IMR-90 (cell line): ENCODE measurements at regions not wholly inside any gene's neighbourhood (a gene's known extent, or its start where the extent isn't known, plus 50 kb on each side); places are given as distances from the start of the nearest gene placed in this dataset.

Experiments
- ATAC-seq: fragments of 200-7000 bp; cut with Tn5 transposase; 2 replicates; pipeline ENCODE4 v1.9.1; 2020; ENCODE audit warnings: low read depth, mild to moderate bottlenecking, moderate library complexity
- BruUV-seq: library from RNA; stranded (reverse); fragments of 400-500 nt; replicated peaks from 2 replicates; lab custom pipeline; 2021; lab: Mats Ljungman, UMichigan
- CTCF ChIA-PET: fragments of 300-600 bp; formaldehyde crosslinking; extraction: SDS; loops from one replicate; lab custom pipeline; 2021; ENCODE audit warnings: antibody characterized with exemption; lab: Yijun Ruan, JAX
- POLR2A ChIA-PET: fragments of 300-600 bp; sonication (Branson Sonifier 250); formaldehyde crosslinking; loops from one replicate; lab custom pipeline; 2022; ENCODE audit warnings: antibody characterized with exemption; ENCODE audit not compliant: unreplicated experiment; lab: Charles Lee
- DNase-seq: peaks from one replicate; pipeline ENCODE4 v3.0.0; 2013
- H2AFZ ChIP-seq: replicated peaks from 2 replicates; pipeline ENCODE3; 2013; ENCODE audit warnings: low read length, mild to moderate bottlenecking; ENCODE audit not compliant: poor library complexity
- H2AK5ac ChIP-seq: 2 replicates; pipeline ENCODE4 v1.6.1; 2013; ENCODE audit warnings: low read depth, low read length, inconsistent platforms
- H2AK9ac ChIP-seq: replicated peaks from 2 replicates; pipeline ENCODE3; 2013; ENCODE audit warnings: mild to moderate bottlenecking, low read depth, low read length, moderate library complexity; ENCODE audit not compliant: poor library complexity
- H2BK120ac ChIP-seq: 2 replicates; pipeline ENCODE4 v1.6.1; 2013; ENCODE audit warnings: low read depth, low read length, inconsistent platforms
- H2BK15ac ChIP-seq: 3 replicates; pipeline ENCODE4 v1.6.1; 2013; ENCODE audit warnings: low read depth, low read length, inconsistent platforms
- H2BK20ac ChIP-seq: 2 replicates; pipeline ENCODE4 v1.6.1; 2013; ENCODE audit warnings: low read depth, mild to moderate bottlenecking, inconsistent platforms, low read length, moderate library complexity
- H2BK5ac ChIP-seq: 2 replicates; pipeline ENCODE4 v1.6.1; 2013; ENCODE audit warnings: mild to moderate bottlenecking, low read depth, low read length, inconsistent platforms; ENCODE audit not compliant: poor library complexity, severe bottlenecking
- H3K14ac ChIP-seq: replicated peaks from 2 replicates; pipeline ENCODE4 v1.6.1; 2013; ENCODE audit warnings: low read depth, low read length, inconsistent platforms
- H3K18ac ChIP-seq: 2 replicates; pipeline ENCODE4 v1.6.1; 2013; ENCODE audit warnings: low read depth, low read length, control low read depth
- H3K23ac ChIP-seq: 2 replicates; pipeline ENCODE4 v1.6.1; 2013; ENCODE audit warnings: low read depth, low read length, inconsistent platforms
- H3K27ac ChIP-seq: 2 replicates; pipeline ENCODE4 v1.5.1; 2013; ENCODE audit warnings: mild to moderate bottlenecking, control low read depth, low read length; ENCODE audit not compliant: insufficient read depth
- H3K27me3 ChIP-seq: 2 replicates; pipeline ENCODE4 v1.6.1; 2013; ENCODE audit warnings: low read length; ENCODE audit not compliant: control insufficient read depth, insufficient read depth
- H3K36me3 ChIP-seq: 2 replicates; pipeline ENCODE4 v1.6.1; 2013; ENCODE audit warnings: low read length, mixed read lengths; ENCODE audit not compliant: control insufficient read depth, insufficient read depth
- H3K4ac ChIP-seq: 2 replicates; pipeline ENCODE4 v1.6.1; 2013; ENCODE audit warnings: low read depth, low read length, inconsistent platforms
- H3K4me1 ChIP-seq: 2 replicates; pipeline ENCODE4 v1.6.1; 2013; ENCODE audit warnings: low read length, mixed read lengths; ENCODE audit not compliant: control insufficient read depth, insufficient read depth
- H3K4me2 ChIP-seq: 2 replicates; pipeline ENCODE4 v1.6.1; 2013; ENCODE audit warnings: low read depth, mild to moderate bottlenecking, control low read depth, low read length, moderate library complexity
- H3K4me3 ChIP-seq: 2 replicates; pipeline ENCODE4 v1.5.1; 2013; ENCODE audit warnings: low read depth, mild to moderate bottlenecking, control low read depth, low read length, moderate library complexity; ENCODE audit not compliant: insufficient read depth
- H3K56ac ChIP-seq: 2 replicates; pipeline ENCODE4 v1.6.1; 2013; ENCODE audit warnings: low read length, inconsistent platforms; ENCODE audit not compliant: insufficient read depth; ENCODE audit errors: extremely low read depth
- H3K79me1 ChIP-seq, 2 experiments: 2 replicates each; pipeline ENCODE4 v1.6.1; 2013; ENCODE audit warnings: low read length in 2 of 2, inconsistent platforms in 1 of 2, low read depth in 1 of 2
- H3K9ac ChIP-seq: 2 replicates; pipeline ENCODE4 v1.6.1; 2013; ENCODE audit warnings: low read depth, low read length, control low read depth
- H3K9me1 ChIP-seq: 2 replicates; pipeline ENCODE4 v1.6.1; 2013; ENCODE audit warnings: low read length, inconsistent platforms; ENCODE audit not compliant: insufficient read depth
- H3K9me3 ChIP-seq: 2 replicates; pipeline ENCODE4 v1.6.1; 2013; ENCODE audit warnings: low read length; ENCODE audit not compliant: control insufficient read depth, insufficient read depth
- H4K20me1 ChIP-seq: 2 replicates; pipeline ENCODE4 v1.6.1; 2013; ENCODE audit warnings: low read length, inconsistent platforms; ENCODE audit not compliant: insufficient read depth
- H4K5ac ChIP-seq: 2 replicates; pipeline ENCODE4 v1.6.1; 2013; ENCODE audit warnings: mild to moderate bottlenecking, low read depth, low read length, control low read depth
- H4K8ac ChIP-seq, 2 experiments: 2 replicates each; pipeline ENCODE4 v1.6.1; 2013; ENCODE audit warnings: low read depth in 2 of 2, low read length in 2 of 2, control low read depth in 1 of 2, inconsistent platforms in 1 of 2
- H4K91ac ChIP-seq: 2 replicates; pipeline ENCODE4 v1.6.1; 2013; ENCODE audit warnings: low read depth, low read length, inconsistent platforms; ENCODE audit not compliant: insufficient read depth
- BHLHE40 ChIP-seq: fragments of 150-350 bp; IDR thresholded peaks from 2 replicates; pipeline ENCODE4 v1.6.1; 2016; ENCODE audit warnings: mild to moderate bottlenecking, low read depth, low read length
- CEBPB ChIP-seq: IDR thresholded peaks from 2 replicates; pipeline ENCODE4 v1.6.1; 2012; ENCODE audit warnings: low read depth, low read length, improper control_type of control experiment
- CHD1 ChIP-seq: IDR thresholded peaks from 2 replicates; pipeline ENCODE4 v1.6.1; 2012; ENCODE audit warnings: low read depth, low read length, improper control_type of control experiment
- FOS ChIP-seq: fragments of 150-350 bp; IDR thresholded peaks from 2 replicates; pipeline ENCODE4 v1.6.1; 2016; ENCODE audit warnings: low read depth, low read length
- MAFK ChIP-seq: IDR thresholded peaks from 2 replicates; pipeline ENCODE4 v1.6.1; 2012; ENCODE audit warnings: low read depth, low read length, improper control_type of control experiment
- MXI1 ChIP-seq: IDR thresholded peaks from 2 replicates; pipeline ENCODE4 v1.6.1; 2012; ENCODE audit warnings: low read depth, mild to moderate bottlenecking, low read length, moderate library complexity, borderline replicate concordance
- NFE2L2 ChIP-seq: fragments of 150-350 bp; IDR thresholded peaks from 2 replicates; pipeline ENCODE4 v1.6.1; 2016; ENCODE audit warnings: low read depth, mild to moderate bottlenecking, low read length
- RAD21 ChIP-seq: IDR thresholded peaks from 2 replicates; pipeline ENCODE4 v1.6.1; 2012; ENCODE audit warnings: low read length, improper control_type of control experiment
- RCOR1 ChIP-seq: IDR thresholded peaks from 2 replicates; pipeline ENCODE4 v1.6.1; 2012; ENCODE audit warnings: mild to moderate bottlenecking, low read length, improper control_type of control experiment; ENCODE audit not compliant: insufficient replicate concordance
- RFX5 ChIP-seq: IDR thresholded peaks from 2 replicates; pipeline ENCODE4 v1.8.0; 2012; ENCODE audit warnings: low read depth, mild to moderate bottlenecking, low read length, moderate library complexity
- SMC3 ChIP-seq: fragments of 150-350 bp; IDR thresholded peaks from 2 replicates; pipeline ENCODE4 v1.6.1; 2016; ENCODE audit warnings: low read depth, mild to moderate bottlenecking, antibody characterized with exemption, low read length, moderate library complexity
- WGBS, 2 experiments: methylation state at CpG; one replicate each; pipeline versions ENCODE4 v1.1.5 to v1.1.7; 2013; ENCODE audit warnings: missing lambda C conversion rate in 2 of 2; ENCODE audit not compliant: insufficient read length in 1 of 2; ENCODE audit errors: extremely low coverage in 2 of 2; 5-methylcytosine and 5-hydroxymethylcytosine counted together
- dilution Hi-C: fragments of 300-500 bp; cut with HindIII; formaldehyde crosslinking; loops from one replicate; pipeline ENCODE4 v1.14.3; 2018; ENCODE audit warnings: low sequenced_read_pairs; ENCODE audit not compliant: unreplicated experiment
- in situ Hi-C: fragments of 300-500 bp; cut with MboI; formaldehyde crosslinking; loops from 3 replicates; pipeline ENCODE4 v1.14.3; 2019; ENCODE audit warnings: low sequenced_read_pairs, inconsistent platforms, mixed read lengths
- intact Hi-C: fragments of 100-400 bp; cut with micrococcal nuclease; formaldehyde crosslinking; loops from 2 replicates; pipeline ENCODE4 v1.10.0; 2022
- TF ChIP-seq, protein P1 (sequence below): fragments of 150-350 bp; IDR thresholded peaks from 2 replicates; pipeline ENCODE4 v1.6.1; 2016; ENCODE audit warnings: low read depth, mild to moderate bottlenecking, low read length, moderate library complexity, borderline replicate concordance
- TF ChIP-seq, protein P2 (sequence below): conservative IDR thresholded peaks from 2 replicates; pipeline ENCODE4 v1.5.1; 2012; ENCODE audit warnings: mild to moderate bottlenecking, low read depth, low read length, improper control_type of control experiment

DNA sequence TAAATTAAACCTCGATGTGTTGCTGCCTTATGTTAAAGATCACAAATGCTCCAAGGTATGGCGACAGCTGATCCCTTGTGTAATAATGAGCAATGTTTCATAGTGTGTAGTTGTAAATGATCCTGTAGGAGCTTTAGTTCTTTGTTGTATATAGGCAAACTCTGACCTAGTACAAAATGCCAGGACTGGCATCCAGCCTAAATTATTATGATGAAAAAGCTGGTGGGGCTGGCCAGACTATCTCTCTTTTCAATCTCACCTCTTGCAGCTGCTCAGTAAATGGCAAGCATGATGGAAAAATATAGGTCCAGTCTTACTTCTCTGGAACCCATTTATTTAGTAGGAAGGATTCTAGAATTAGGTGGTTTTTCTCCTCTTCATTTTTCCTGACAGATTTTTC is 345.1 kb upstream of the C11orf87 start:
- POLR2A ChIA-PET, result no interaction called here

More for the DNA sequence above, 345.1 kb upstream of the C11orf87 start:
- Histone ChIP-seq H2AK5ac (no peak overlapping the region), H3K9ac (no peak overlapping the region), H2BK20ac (no peak overlapping the region), H3K79me1 (no peaks in the 10 kb centered on the region), H2BK15ac (no peak overlapping the region), H3K18ac (no peak overlapping the region), H2BK120ac (no peak overlapping the region), H3K4me2 (no peak overlapping the region), H3K23ac (no peak overlapping the region), H3K4me3 (no peak overlapping the region), H3K27me3 (peaks cover 15% of the 10 kb centered on the region; the same call in 1 of the 2 replicates), H2AFZ (no peak overlapping the region), H3K27ac (no peak overlapping the region), H3K36me3 (no peaks in the 10 kb centered on the region), H2BK5ac (no peak overlapping the region), H3K9me3 (no peaks in the 10 kb centered on the region), H3K9me1 (no peaks in the 10 kb centered on the region), H2AK9ac (no peak overlapping the region), H3K4ac (no peak overlapping the region), H4K5ac (no peak overlapping the region), H3K14ac (no peak overlapping the region), H3K4me1 (no peaks in the 10 kb centered on the region), H3K56ac (no peak overlapping the region), H4K8ac (no peak overlapping the region), H4K91ac (no peak overlapping the region), H4K20me1 (no peaks in the 10 kb centered on the region)
- in situ Hi-C loops (no loop called here), dilution Hi-C loops (no loop called here), intact Hi-C loops (no loop called here)
- no TSS peak for BruUV-seq
- CTCF ChIA-PET, result interaction anchor here (0.5 kb wide), 1 partner anchor 127 kb away, joined by 3 read pairs; no protein-coding TSS in a partner anchor
- no peak for DNase-seq
- ATAC-seq, result no peak
- no CpG with 5 or more reads among the region's 2 CpGs for WGBS, 2 experiments
- no peak for TF ChIP-seq SMC3
- no peak for TF ChIP-seq MXI1
- no peak for TF ChIP-seq BHLHE40
- no peak for TF ChIP-seq CEBPB
- no peak for TF ChIP-seq FOS
- no peak for TF ChIP-seq RCOR1
- no peak for TF ChIP-seq NFE2L2
- TF ChIP-seq, protein P1, sequence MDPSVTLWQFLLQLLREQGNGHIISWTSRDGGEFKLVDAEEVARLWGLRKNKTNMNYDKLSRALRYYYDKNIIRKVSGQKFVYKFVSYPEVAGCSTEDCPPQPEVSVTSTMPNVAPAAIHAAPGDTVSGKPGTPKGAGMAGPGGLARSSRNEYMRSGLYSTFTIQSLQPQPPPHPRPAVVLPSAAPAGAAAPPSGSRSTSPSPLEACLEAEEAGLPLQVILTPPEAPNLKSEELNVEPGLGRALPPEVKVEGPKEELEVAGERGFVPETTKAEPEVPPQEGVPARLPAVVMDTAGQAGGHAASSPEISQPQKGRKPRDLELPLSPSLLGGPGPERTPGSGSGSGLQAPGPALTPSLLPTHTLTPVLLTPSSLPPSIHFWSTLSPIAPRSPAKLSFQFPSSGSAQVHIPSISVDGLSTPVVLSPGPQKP, result no peak
- TF ChIP-seq, protein P2, sequence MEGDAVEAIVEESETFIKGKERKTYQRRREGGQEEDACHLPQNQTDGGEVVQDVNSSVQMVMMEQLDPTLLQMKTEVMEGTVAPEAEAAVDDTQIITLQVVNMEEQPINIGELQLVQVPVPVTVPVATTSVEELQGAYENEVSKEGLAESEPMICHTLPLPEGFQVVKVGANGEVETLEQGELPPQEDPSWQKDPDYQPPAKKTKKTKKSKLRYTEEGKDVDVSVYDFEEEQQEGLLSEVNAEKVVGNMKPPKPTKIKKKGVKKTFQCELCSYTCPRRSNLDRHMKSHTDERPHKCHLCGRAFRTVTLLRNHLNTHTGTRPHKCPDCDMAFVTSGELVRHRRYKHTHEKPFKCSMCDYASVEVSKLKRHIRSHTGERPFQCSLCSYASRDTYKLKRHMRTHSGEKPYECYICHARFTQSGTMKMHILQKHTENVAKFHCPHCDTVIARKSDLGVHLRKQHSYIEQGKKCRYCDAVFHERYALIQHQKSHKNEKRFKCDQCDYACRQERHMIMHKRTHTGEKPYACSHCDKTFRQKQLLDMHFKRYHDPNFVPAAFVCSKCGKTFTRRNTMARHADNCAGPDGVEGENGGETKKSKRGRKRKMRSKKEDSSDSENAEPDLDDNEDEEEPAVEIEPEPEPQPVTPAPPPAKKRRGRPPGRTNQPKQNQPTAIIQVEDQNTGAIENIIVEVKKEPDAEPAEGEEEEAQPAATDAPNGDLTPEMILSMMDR, result no peak
- no peak for TF ChIP-seq MAFK
- TF ChIP-seq CHD1, result no peak
- TF ChIP-seq RFX5, result no peak
- no peak for TF ChIP-seq RAD21
